ENCODE measurements at regions not wholly inside any gene's neighbourhood (a gene's known extent, or its start where the extent isn't known, plus 50 kb on each side); places are given as distances from the start of the nearest gene placed in this dataset.
A peak's percentile ranks its signal among the peaks of the same experiment; 100 is the strongest.

DNA sequence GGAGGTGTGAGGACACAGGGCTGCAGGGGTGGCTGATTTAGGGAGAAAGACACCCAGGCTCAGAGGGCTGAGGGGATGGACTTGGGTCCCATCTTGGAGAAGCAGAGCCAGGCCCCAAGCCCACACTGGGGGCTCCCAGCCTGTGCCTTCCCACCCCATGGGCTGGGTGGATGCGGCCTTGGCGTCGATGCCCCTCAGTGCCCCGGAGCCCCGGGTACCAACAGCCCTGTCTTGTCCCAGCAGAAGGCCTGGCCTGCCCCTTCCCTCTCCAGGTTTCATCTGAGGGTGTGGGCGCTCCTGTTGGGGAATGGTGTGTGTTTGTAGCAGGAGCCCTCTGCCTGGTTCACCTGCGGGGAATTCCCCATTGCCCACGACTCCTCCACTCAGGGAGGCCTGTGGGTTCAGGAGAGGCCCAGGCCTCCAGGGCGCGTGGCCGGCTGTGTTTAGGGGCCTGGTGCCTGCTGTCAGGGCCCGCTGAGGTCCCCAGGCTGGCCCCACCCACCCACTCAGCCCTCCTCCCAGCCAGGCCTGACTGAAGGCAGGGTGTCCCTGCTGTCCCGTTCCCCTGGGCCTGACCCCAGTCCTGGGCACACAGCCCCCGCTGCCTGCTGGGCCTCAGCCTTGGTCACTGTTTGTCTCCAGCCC lies 51.1 kb upstream of the BEGAIN start:
- DNase-seq (ENCODE audit: low read depth in 2 of 2, low spot score in 1 of 2) = no peak

DNA sequence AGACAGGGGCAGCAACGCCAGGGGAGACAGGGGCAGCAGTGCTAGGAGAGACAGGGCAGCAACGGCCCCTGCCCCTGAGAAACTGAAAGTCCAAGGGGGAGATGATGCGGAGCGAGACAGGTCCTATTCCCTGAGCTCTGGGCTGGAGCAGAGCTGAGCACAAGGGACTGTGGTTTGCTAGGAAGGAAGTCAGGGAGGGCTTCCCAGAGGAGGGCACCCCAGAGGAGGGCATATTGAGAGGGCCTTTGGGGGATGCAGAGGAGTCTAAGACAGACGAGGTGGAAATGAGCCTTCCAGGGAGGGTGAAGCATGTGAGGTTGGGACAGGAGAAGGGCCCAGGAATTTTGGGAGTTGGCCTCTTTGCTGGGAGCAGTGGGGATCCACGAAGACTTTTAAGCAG lies 52.1 kb upstream of the BEGAIN start:
- DNase-seq (ENCODE audit: low read depth in 2 of 2, low spot score in 1 of 2) = no peak

DNA sequence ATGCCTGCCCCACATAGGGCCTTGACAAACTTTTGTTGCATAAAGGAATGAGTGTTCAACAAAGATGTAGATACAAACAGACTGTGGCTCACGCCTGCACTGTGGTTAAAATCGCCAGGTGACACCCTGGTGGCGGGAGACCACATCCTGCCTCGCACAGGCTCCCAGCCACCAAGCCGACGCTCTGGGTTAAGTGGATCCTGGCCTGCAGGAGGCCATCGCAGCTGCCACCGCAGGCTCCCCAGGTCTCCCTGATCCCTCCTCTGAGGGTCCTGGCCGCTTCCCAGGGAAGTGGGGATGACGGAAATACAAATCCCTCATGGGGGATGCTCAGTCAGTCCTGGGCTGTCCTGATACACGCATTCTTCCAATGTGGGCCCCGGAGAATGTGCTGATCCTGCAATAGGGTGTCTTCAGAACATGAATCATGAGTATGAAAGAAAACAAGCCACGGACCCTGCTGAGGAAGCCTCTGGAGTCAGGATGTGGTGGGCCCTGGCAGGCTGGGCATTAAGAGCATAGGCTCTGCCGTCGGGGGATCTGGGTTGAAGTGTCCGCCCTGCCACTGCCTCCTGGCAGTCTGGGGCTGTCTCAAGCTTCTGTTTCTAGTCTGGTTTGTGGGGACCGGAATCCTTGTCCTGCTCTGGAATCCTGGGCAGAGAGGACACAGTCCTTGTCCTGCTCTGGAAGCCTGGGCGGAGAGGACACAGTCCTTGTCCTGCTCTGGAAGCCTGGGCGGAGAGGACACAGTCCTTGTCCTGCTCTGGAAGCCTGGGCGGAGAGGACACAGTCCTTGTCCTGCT lies 53.5 kb upstream of the BEGAIN start:
- DNase-seq (ENCODE audit: low read depth in 2 of 2, low spot score in 1 of 2) = peak; percentile 28 to 53

DNA sequence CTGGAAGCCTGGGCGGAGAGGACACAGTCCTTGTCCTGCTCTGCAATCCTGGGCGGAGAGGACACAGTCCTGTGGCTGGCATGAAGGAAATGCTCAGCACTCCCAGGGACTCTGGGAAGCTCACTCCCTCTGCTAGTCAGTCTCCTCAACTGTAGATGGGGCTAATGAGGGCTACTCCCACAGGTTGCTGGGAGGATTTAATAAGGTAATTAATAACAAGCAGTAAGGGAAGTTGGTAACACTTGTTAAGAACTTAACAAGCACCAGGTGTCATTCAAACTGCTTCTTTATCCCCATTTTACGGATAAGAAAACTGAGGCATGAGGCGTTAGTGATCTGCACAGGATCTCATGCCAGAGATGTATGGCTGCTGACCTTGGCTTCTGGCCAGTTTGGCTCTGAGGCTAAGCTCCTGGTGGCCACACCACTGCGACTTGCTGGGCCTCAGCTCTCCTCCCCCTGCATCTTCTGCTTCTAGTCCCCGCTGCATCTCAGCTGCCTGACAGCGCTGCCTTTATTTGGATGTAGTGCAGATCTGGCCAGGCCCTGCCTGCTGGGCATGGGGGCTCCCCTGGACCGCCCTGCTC lies 54.1 kb upstream of the BEGAIN start:
- no peak for DNase-seq (ENCODE audit: low read depth in 2 of 2, low spot score in 1 of 2)

DNA sequence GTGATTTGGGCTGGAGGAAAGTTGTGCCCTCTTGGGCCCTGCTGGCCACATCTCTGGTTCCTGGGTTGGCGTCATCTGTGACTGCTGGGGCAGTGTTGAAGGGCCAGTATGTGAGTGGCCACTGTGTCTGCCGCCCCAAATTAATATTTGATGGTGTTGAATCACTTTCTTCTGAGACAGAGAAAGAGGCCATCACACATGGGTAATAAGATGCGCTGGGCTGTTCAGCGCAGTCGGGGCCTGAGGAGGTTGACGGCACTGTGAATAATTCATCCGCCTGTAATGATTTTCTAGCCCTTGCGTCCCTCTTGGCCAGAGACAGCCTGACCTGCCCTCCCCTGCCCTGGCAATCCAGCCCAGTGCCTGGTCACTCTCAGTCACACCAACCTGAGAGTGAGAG lies 56.2 kb upstream of the BEGAIN start:
- DNase-seq (ENCODE audit: low read depth in 2 of 2, low spot score in 1 of 2) = no peak

DNA sequence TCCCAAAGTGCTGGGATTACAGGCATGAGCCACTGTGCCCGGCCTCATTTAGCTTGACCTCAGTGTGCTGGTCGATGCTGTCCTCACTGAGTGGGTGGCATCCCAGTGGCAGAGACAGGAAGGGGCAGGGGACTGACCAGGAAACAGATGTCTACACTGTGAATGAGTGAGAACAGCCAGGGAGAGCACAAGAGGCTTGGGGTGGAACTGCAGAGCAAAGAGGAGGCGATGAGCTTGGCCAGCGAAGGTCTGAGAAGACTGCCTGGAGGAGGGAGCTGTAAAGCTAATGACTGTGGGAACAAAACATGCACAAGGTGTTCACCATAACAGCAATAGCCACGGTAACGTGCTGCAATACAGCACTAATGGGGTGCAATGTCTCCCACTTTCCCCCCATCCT lies 57.2 kb upstream of the BEGAIN start:
- DNase-seq (ENCODE audit: low read depth in 2 of 2, low spot score in 1 of 2) = no peak

DNA sequence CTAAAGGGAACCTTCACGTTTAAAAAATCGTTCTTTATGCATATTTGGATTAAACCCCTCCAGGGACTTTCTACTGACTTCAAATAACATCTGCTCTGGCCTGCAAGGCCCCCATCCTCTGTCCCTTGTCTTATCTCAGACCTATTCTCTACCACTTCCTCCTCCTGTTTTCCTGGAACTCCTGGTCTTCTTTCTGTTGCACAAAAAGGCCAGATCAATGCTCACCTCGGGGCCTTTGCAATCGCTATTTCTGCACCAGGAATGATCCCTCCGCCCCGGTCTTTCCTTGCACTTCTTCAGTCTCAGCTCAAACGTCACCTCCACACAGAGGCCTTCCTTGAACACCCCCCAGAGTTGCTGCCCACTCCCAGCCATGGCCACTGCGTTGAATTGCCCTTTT lies 57.6 kb upstream of the BEGAIN start:
- no peak for DNase-seq (ENCODE audit: low read depth in 2 of 2, low spot score in 1 of 2)

DNA sequence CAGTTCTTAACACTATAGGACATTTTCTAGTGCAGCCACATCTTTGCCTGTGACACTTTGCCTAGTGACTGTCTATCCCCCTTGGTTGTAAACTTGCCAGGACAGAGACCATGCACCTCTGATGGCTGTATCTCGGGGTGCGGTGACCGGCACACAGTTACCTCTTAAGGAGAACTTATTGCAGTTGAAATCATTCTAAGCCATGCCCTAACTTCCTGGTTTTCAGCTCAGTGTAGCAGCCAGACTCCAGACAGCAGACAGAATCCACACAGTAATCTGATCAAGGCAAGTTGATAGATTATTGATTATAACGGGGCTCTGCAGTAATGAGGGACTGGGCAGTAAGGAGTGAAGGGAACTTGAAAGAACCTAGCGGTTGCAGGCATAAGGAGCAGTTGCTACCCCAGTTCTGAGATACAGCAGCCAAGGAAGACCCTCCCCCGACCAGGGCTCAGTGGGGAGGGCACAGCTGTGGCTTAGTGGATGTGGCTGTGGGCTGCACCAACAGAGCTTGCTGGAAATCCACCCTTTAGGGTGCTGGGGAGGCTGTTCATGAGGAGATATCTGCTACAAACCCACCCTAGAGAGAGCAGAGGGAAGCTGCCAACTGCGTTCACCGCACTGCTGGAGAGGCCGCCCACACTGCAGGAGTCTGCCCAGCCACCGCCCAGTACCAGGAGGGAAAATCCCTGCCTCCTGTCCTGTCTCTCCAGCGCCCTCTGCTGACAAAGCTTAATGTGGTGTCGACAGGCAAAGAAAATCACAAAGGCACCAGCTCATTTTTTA lies 58.2 kb upstream of the BEGAIN start:
- peak; percentile 54 to 79 for DNase-seq (ENCODE audit: low read depth in 2 of 2, low spot score in 1 of 2)

DNA sequence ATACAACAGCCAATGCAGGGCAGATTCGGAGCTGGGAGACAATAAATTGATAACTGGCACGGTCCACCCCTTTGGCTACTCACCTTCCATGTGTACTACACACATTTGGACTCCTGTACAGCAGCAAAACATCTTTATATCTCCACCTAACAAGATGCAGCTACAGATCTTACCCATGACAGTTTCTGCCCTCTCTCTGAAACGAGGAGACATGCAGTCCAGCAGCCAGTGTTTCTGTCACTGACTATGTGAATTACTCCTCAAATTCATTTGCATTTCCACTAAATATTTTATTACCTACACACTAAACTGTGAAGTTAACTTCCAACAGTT lies 58.7 kb upstream of the BEGAIN start:
- DNase-seq (ENCODE audit: low read depth in 2 of 2, low spot score in 1 of 2) = no peak

DNA sequence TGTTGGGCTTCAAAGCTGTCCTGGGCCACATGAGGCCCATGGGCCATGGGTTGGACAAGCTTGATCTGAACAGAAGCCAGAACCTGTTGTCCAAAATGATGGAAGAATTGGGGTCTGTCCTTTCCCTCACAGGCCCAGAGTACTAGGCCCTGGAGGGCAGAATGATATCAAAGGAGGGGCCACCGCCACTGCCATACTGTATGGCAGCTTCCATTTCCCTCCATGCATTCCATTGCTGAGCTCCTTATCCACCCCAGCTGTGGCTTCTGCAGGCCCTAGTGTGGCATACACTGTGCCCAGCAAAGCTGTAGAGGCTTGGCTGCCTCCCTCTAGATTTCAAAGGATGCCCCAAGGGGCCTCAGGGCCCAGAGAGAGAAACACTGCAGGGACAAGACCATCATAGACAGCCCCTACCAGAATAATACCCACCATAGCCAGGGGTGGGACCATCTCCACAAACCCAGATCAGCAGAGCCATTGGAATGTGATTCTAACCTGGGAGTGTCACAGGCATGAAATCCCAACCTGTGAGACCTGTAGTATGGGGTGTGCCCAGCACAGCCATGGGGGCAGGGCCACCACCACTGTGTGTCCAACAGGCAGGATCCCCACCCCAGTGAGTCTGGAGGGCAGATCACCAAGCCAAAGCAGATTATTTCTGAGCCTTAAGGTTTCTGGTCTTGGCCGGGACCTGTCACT lies 61.4 kb upstream of the BEGAIN start:
- DNase-seq (ENCODE audit: low read depth in 2 of 2, low spot score in 1 of 2) = no peak

DNA sequence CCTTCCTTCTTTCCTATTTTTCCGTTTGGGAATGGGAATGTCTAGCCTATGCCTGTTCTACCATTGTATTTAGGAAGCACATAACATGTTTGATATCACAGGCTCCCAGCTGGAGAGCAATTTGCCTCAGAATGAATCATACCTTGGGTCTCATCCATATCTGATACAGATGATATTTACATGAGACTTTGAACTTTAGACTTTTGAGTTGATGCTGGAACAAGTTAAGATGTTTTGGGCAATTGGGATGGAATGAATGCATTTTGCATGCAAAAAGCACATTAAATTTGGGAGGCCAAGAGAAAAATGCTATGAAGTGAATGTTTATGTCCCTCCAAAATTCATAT lies 61.9 kb upstream of the BEGAIN start:
- DNase-seq (ENCODE audit: low read depth in 2 of 2, low spot score in 1 of 2) = no peak

DNA sequence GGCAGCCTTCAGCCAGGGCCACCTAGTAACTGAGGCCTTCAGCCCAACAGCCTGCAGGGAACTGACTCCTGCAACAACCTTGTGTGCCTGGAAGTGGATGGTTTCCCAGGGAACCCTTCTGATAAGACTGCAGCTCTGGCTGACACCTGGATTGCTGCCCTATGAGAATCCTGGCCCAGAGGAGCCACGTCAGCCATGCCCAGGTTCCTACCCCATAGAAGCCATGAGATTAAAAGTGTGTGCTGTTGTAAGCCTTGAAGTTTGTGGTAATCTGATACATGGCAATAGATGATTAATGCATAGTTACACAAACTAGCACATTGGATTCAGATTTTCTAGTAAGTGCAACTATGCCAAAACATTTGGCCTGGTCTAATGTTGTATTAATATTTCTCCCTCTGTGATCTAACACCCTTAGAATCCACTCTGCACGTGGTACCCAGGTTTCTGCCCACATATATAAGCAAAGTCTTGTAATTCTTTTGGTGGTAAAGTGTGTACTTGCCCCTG lies 64.8 kb upstream of the BEGAIN start:
- DNase-seq (ENCODE audit: low read depth in 2 of 2, low spot score in 1 of 2) = no peak

DNA sequence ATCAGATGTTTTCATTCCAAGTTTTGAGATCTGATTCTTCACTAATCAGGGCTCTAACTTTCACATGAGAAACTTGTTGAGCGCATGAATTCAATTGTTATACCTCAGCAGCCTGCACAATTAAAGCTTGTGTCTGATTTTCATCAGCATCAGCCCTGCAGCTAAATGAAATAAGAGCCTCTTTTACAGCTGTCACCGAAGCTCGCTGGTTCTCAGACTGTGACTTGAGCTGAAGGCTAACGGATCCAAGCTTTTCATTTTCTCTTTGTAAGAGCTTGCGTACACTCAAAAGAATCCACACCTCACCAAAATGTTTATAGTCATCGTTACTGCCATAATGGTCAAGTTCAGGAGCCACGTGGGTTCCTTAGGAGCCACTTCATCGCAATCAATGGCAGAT lies 65.5 kb upstream of the BEGAIN start:
- DNase-seq (ENCODE audit: low read depth in 2 of 2, low spot score in 1 of 2) = no peak

DNA sequence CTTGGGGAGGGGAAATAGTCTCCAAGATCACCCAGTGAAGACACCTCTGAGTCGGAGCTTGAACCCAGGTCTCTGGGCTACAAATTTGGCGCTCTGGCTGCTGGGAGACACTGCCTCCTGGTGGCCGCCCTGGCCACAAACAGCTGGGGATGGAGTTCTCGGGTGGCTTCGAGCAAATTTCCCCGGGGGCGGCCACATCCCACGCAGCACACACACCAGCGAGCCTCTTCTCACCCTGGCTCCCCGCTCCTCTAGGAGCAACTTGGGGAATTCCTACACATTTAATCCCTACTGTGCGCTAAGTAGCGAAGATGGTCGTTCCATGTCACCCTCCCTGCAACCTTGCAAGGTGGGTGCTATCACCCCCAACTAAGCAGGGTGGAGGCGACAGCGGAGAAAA lies 66.2 kb upstream of the BEGAIN start:
- DNase-seq (ENCODE audit: low read depth in 2 of 2, low spot score in 1 of 2) = no peak

DNA sequence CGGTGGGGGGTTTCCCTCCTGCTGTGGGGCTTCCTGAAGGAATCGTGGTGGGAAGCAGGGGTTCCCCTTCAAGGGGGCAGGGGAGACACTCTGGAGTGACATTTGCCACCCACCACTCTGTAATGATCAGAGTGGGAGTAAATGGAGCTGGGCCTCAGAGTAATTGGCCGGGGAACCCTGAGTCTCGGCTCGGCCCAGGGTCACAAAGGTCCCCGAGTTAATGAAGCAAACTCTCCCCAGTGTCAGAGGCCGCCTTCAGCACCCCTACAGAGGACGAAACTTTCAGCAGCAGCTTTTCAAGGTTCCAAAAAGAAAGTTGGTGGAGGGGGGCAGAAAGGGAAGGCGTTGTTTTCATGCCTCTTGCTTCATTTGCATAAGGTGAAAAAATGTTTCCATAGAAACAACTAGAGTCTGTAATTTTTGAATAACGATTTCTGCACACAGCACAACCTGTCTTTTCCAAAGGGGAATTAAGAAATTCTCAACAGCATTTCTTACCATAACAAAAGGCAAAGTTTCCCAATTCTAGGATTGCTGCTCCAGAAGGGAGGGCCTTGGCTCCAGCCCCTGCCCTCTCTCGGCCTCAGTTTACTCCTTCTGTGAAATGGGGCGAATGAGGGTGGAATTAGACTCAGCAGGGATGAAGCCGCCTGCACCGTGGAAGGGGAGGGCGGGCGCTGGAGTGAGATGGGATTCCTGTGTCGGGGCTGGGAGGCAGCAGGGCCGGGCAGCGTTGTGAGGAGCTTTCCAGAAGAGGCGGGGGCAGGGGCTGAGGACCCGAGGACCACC lies 67.0 kb upstream of the BEGAIN start:
- DNase-seq (ENCODE audit: low read depth in 2 of 2, low spot score in 1 of 2) = no peak

DNA sequence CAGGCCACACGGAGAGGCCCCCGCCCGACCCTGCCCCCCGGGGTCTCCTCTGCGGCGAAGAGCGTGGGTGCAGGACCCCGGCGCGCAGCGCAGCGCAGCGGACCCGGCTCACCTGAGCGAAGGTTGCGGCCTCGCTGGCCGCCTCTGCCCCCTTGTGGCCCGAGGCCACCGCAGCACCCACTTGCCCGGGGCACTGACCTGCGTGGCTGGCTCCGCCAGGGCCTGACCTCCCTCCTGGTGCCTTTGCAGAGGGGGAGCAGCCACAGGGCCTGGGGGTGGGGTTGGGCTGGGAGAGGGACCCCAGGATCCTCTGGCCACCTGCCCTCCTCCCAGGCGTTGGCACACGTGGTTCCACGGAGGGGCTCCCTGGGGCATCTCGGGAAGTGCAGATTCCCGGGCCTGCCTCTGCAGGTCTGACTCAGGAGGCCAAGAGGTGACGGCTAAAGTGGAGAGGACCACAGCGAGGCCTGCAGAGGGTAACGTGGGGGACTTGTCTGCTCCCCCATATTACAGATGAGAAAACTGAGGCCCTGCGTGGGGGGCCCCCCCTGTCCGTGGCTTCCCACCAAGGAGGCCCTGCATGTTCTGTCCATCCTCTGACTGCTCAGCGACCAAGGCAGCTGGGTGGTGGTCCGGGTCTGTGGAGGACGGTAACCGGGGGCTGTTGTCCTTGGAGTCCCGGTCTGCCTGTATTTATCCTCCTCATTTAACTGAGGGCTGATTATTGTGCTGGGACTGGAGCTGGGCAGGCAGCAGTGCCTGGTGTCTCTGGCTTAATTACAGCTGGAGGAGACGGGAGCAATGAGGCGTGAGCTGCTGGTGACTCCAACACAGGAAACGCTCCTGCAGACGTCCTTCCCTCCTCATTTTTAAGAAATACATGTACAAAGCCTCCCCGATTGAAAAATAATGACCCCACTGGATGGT lies 67.9 kb upstream of the BEGAIN start:
- DNase-seq (ENCODE audit: low read depth in 2 of 2, low spot score in 1 of 2) = no peak

DNA sequence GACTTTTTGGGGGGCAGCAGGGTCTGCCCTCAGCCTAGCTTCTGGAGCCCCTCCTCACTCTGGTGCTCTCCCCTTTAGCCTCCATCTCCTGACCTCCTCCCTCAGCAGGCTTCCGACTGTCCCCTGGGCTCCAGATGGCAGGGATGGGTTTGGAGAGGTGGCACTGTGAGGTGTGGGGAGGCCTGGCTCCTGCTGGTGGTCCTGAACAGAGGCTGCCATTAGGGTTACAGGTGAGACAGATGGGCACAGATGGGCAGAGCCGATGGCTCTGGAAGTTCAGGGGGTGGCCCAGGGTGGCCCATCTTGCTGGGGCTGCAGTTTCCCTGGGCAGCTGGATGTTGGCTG lies 68.5 kb upstream of the BEGAIN start:
- no peak for DNase-seq (ENCODE audit: low read depth in 2 of 2, low spot score in 1 of 2)

DNA sequence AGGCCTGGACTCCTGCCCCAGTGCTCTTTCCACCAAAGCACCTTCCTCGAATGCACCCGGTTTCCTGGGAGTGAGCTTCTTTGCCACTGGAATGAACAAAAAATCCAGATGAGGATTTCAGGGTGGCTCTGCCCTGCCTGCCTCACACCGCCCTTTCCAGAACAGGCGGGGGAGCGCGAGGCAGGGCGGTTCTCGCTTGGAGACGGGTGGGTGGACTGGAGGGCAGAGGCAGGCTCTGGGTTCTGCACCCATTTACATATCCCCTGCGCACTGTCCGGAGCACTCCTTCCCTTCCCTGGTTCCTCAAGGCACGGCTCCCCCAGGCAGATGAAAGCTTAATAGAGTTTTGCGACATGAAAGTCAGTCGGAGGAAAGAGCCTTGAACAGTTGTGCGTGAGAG lies 69.7 kb upstream of the DLK1 start:
- no peak for DNase-seq (ENCODE audit: low read depth in 2 of 2, low spot score in 1 of 2)

DNA sequence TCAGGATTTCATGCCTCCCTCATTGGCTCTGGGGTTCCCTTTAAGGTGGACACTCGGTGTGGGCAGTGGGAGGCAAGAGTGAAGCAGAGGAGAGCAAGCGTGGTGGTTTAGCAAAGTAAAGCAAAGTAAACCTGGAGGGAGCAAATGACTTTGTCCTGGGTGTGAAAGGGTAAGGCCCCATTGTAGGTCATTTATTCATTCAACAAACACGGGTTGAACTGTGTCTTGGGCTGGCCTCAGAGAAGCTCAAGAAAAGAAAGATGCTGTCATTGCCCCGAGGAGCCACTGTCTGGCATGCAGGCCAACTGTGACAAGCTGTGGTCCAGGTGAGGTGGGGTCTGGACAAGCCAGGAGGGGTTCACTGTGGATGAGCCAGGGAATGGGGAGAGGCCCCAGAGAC lies 68.9 kb upstream of the DLK1 start:
- no peak for DNase-seq (ENCODE audit: low read depth in 2 of 2, low spot score in 1 of 2)

Data from stimulated activated CD8-positive, alpha-beta memory T cell treated with anti-CD3 and anti-CD28 coated beads, Interleukin-4, amount 100 ng/mL, for 4 hours (primary cell).